Suprapubic skin (tissue), 4 donors: ENCODE measurements at regions not wholly inside any gene's neighbourhood (a gene's known extent, or its start where the extent isn't known, plus 50 kb on each side); places are given as distances from the start of the nearest gene placed in this dataset.

Experiments
- DNase-seq, 2 donors: peaks; one replicate each; pipeline ENCODE4 v3.0.0-alpha.2; 2019; ENCODE audit warnings: low spot score in 2 of 2
- H3K27ac ChIP-seq: fragments of 200-600 bp; sonication (generic); one replicate; pipeline ENCODE4 v1.5.1; 2019
- H3K27me3 ChIP-seq: fragments of 200-600 bp; sonication (generic); one replicate; pipeline ENCODE4 v1.5.1; 2019
- H3K36me3 ChIP-seq: fragments of 200-600 bp; sonication (generic); one replicate; pipeline ENCODE4 v1.5.1; 2019
- H3K4me1 ChIP-seq: fragments of 200-600 bp; sonication (generic); one replicate; pipeline ENCODE4 v1.5.1; 2019
- H3K4me3 ChIP-seq: fragments of 200-600 bp; sonication (generic); one replicate; pipeline ENCODE4 v1.5.1; 2019; ENCODE audit warnings: mild to moderate bottlenecking
- H3K9me3 ChIP-seq: fragments of 200-600 bp; sonication (generic); one replicate; pipeline ENCODE4 v1.5.1; 2019
- EP300 ChIP-seq: sonication (generic); formaldehyde crosslinking; IDR thresholded peaks from one replicate; pipeline ENCODE4 v1.6.1; 2017; ENCODE audit warnings: antibody characterized with exemption
- POLR2A ChIP-seq, 2 donors: fragments of 450-650 bp; IDR thresholded peaks; one replicate each; pipeline ENCODE4 v1.6.1; 2017; ENCODE audit warnings: antibody characterized with exemption in 2 of 2, mild to moderate bottlenecking in 2 of 2, moderate library complexity in 2 of 2
- POLR2AphosphoS5 ChIP-seq, 3 donors: sonication (generic); formaldehyde crosslinking; IDR thresholded peaks; one replicate each; pipeline ENCODE4 v1.6.1; 2017; ENCODE audit warnings: antibody characterized with exemption in 3 of 3
- WGBS: methylation state at CpG from one replicate; pipeline ENCODE4 v1.1.5; 2018; 5-methylcytosine and 5-hydroxymethylcytosine counted together
- TF ChIP-seq, protein P1 (sequence below), 2 donors: fragments of 200-600 bp in 1 of 2; fragments of 450-650 bp in 1 of 2; sonication (generic) in 1 of 2; IDR thresholded peaks; one replicate each; pipeline ENCODE4 v1.5.1; 2016 to 2019; ENCODE audit warnings: antibody characterized with exemption in 2 of 2, mild to moderate bottlenecking in 1 of 2, moderate library complexity in 1 of 2

DNA sequence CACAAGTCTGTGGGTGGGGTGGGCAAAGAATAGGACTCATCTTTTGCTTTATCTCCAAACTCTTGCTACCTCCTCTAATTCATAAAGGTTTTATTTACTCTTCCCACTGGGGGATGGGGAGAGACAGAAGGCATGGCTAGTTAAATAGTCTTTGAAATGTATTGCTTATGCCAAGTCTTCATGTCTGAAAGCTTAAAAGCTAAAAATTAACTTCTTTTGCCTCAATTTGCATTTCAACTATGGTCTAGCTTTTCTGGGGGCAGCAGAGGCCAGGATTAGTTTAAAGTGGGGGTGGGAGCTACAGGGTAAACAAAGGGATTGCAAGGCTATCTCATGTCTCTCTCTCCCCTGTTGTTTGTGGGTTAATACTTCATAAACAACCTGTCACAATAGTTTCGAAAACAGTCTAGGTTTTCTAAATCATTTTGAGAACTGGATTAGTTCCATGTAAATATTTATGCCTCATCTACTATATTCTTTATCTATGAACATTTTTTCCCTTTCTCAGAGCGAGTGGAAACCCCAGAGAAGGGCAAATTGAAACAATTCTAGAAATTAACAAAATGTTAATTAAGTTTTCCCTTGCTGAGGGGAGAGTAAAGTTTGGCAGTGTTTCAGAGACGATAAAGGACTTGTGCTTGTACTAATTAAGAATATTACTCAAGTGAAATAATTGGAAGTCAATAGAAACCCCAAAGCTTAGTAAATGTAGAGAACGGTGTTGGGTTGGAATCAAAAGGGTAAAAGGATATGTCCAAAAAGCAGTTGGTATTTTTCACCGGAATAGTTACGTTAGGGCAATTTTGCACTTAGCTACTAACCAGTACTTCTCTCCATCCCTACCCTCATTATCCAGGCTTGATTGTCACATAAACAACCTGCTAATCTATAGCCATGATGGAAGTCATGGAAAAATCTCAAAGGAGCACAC is 182.2 kb downstream of the GIPC2 start:
- WGBS = 77% methylated on average over 6 of the region's 6 CpGs
- no peak for DNase-seq
- Histone ChIP-seq H3K4me1 (no peaks in the 10 kb centered on the region), H3K9me3 (no peaks in the 10 kb centered on the region), H3K27ac (no peak overlapping the region), H3K27me3 (no peaks in the 10 kb centered on the region), H3K4me3 (no peak overlapping the region), H3K36me3 (no peaks in the 10 kb centered on the region)
- TF ChIP-seq EP300 (no peak), POLR2AphosphoS5 (IDR thresholded peaks at IDR 0.05) (no peak), POLR2A (IDR thresholded peaks at IDR 0.05) (no peak)
- TF ChIP-seq, protein P1, sequence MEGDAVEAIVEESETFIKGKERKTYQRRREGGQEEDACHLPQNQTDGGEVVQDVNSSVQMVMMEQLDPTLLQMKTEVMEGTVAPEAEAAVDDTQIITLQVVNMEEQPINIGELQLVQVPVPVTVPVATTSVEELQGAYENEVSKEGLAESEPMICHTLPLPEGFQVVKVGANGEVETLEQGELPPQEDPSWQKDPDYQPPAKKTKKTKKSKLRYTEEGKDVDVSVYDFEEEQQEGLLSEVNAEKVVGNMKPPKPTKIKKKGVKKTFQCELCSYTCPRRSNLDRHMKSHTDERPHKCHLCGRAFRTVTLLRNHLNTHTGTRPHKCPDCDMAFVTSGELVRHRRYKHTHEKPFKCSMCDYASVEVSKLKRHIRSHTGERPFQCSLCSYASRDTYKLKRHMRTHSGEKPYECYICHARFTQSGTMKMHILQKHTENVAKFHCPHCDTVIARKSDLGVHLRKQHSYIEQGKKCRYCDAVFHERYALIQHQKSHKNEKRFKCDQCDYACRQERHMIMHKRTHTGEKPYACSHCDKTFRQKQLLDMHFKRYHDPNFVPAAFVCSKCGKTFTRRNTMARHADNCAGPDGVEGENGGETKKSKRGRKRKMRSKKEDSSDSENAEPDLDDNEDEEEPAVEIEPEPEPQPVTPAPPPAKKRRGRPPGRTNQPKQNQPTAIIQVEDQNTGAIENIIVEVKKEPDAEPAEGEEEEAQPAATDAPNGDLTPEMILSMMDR (IDR thresholded peaks at IDR 0.05) = no peak

DNA sequence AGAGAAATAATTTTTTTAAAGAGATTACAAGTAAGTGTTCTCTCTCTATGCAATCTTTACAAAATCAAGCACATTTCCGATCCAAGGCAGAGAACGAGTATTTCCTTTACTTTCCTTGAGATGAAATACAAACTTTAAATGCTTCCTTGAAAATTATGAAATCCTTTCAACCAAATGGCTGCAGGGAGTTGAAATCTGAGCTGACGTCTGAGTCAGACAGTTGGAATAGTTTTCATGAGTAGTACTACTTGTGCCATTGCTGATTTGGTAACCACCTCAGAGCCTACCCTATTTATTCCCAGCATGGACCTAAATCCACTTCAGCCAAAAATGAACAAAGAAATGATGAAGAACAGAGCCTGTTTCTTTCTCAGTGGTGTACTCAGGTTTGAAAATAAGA is 183.6 kb downstream of the GIPC2 start:
- TF ChIP-seq POLR2A (IDR thresholded peaks at IDR 0.05) = no peak
- no peak for TF ChIP-seq EP300
- peak in 1 of 3 donors; percentile 9 for TF ChIP-seq POLR2AphosphoS5 (IDR thresholded peaks at IDR 0.05)
- TF ChIP-seq, protein P1 (IDR thresholded peaks at IDR 0.05) = no peak
- Histone ChIP-seq H3K27ac (no peak overlapping the region), H3K36me3 (no peaks in the 10 kb centered on the region), H3K9me3 (no peaks in the 10 kb centered on the region), H3K27me3 (no peaks in the 10 kb centered on the region), H3K4me3 (no peak overlapping the region), H3K4me1 (no peaks in the 10 kb centered on the region)
- no peak for DNase-seq
- WGBS = 27% methylated on average over 3 of the region's 3 CpGs

DNA sequence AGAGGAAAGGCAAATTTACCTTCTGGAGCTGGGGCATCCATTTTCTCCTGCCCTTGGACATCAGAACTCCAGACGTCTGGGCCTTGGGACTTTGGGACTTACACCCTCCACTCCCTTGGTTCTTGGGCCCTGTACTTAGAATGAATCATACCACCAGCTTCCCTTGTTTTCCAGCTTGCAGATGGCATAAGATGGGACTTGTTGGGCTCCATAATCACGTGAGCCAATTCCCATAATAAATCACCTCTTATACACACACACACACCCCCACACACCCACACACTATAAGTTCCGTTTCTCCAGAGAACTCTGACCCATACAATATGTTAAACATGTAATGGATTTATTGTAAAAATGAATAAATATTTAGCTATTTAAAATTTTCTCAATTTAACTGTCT is 185.7 kb downstream of the GIPC2 start:
- Histone ChIP-seq H3K4me1 (no peaks in the 10 kb centered on the region), H3K4me3 (no peak overlapping the region), H3K27me3 (no peaks in the 10 kb centered on the region), H3K27ac (no peak overlapping the region), H3K9me3 (no peaks in the 10 kb centered on the region), H3K36me3 (no peaks in the 10 kb centered on the region)
- DNase-seq = no peak
- TF ChIP-seq EP300 (no peak), POLR2A (IDR thresholded peaks at IDR 0.05) (no peak), POLR2AphosphoS5 (IDR thresholded peaks at IDR 0.05) (no peak)
- TF ChIP-seq, protein P1 (IDR thresholded peaks at IDR 0.05) = no peak
- WGBS = 59% methylated on average over 3 of the region's 3 CpGs

DNA sequence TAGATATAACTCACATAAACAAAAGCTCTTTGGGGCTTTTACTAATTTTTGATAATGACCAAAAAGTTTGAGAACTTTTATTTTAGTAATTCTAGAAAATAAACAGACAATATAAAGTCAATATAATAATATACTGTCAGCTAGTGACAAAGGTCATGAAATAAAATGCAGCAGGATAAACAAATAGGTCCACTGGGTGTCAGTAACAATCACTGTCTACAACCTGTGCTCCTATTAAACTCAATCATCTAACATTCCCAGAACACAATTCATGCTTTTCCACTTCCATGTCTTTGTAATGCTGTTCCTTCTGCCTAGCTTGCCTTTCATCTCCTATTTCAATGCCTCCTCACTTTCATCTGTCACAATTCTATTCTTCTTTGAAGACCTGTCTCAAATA is 186.1 kb downstream of the GIPC2 start:
- H3K4me3 ChIP-seq = no peak overlapping the region
- no peaks in the 10 kb centered on the region for H3K27me3 ChIP-seq
- no peaks in the 10 kb centered on the region for H3K4me1 ChIP-seq
- no peak for TF ChIP-seq EP300
- TF ChIP-seq POLR2A (IDR thresholded peaks at IDR 0.05) = no peak
- TF ChIP-seq, protein P1 (IDR thresholded peaks at IDR 0.05) = no peak
- TF ChIP-seq POLR2AphosphoS5 (IDR thresholded peaks at IDR 0.05) = no peak
- no peak for DNase-seq
- H3K9me3 ChIP-seq = no peaks in the 10 kb centered on the region
- no peaks in the 10 kb centered on the region for H3K36me3 ChIP-seq
- no peak overlapping the region for H3K27ac ChIP-seq

DNA sequence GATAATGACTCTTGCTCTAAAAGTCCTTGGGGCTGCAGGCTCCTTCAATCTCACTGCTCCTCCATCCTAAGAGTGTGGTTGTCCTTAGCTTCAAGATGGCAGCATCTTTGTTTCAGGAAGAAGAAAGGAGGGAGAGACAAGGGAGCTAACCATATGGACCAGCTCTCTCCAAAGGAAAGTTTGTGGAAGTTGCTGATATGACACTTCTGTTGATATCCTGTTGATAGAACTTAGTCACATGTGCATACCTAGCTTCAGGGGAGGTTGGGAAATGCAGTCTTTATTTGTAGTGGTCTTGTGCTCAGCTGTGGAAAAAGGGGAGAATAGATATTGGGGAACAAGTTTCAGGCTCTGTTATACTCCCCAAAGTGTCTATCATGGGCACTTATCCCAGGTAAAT is 186.9 kb downstream of the GIPC2 start:
- no peak for DNase-seq
- no peaks in the 10 kb centered on the region for H3K9me3 ChIP-seq
- no peaks in the 10 kb centered on the region for H3K36me3 ChIP-seq
- TF ChIP-seq, protein P1 (IDR thresholded peaks at IDR 0.05) = no peak
- TF ChIP-seq EP300 (no peak), POLR2A (IDR thresholded peaks at IDR 0.05) (no peak), POLR2AphosphoS5 (IDR thresholded peaks at IDR 0.05) (no peak)
- no peak overlapping the region for H3K27ac ChIP-seq
- no peaks in the 10 kb centered on the region for H3K4me1 ChIP-seq
- H3K4me3 ChIP-seq = no peak overlapping the region
- H3K27me3 ChIP-seq = no peaks in the 10 kb centered on the region
